AML-193 (cell line): ENCODE measurements at regions not wholly inside any gene's neighbourhood (a gene's known extent, or its start where the extent isn't known, plus 50 kb on each side); places are given as distances from the start of the nearest gene placed in this dataset.

Experiments used
- DNase-seq, 2 experiments: peaks; one replicate each; lab custom pipeline; 2025; lab: John Stamatoyannopoulos, UW

- DNase-seq, result no peak
Measured at GRCh38 chr6:105587349-105588122, 184.7 kb upstream of the PREP start.

DNA sequence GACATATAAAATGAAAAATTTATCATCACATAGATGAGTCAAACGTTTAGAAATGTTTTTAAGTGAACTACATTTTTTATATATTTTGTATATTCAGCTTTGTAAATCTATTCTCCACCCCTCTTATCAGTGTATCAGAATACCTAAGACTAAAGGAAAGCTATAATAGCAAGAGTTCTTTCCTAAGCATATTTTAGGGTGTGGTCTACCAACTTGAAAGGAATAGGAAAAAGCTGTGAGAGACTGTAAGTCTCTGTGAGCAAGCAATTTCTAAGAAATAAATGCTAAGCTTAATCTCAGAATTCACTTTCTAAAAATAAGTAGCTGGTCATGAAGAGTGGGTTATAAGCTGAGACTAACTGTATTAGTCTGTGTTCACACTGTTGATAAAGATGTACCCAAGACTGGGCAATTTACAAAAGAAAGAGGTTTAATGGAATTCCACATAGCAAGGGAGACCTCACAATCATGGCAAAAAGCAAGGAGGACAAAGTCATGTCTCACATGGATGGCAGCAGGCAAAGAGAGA, 175.4 kb upstream of the PREP start:
- DNase-seq, result no peak

DNA sequence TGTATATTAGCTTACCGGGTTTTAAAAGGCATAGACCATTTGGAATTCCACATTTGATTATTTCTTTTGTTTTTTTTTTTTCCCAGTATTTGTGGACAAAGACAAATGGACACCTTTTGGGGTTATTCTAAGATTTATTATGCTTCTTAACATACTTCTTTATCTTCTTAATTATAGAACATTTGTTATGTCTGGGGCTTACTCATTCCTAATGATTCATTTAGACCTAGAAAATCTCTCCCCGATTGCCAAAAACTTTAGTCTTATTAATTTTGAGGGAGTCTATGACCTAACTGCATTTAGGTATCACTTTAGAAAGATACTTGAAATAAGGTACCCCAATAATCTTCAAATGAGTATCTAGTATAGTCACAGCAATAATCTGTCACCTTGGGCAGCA, 170.7 kb upstream of the PREP start:
- DNase-seq, result no peak

DNA sequence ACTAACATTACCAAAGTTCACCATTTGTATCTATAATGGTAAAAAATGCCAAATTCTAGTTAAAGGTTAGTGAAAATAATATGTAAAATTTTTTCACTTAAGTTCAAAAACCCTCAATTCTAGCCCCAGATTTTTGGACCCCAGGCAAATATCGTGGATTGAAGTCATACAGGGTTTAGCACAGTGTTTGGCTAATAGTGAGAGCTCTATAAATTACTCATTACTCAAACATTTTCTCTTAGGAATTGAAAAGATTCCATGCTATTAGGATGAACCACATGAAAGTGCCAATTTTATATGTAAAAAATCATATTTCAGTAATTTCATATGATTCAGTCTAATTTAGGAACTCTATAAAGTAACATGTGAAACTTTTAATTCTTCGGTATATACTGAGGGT, 170.3 kb upstream of the PREP start:
- DNase-seq, result no peak

- no peak for DNase-seq
Measured at GRCh38 chr6:105570416-105570815, 167.5 kb upstream of the PREP start.

- DNase-seq, result no peak
Measured at GRCh38 chr6:105569706-105570105, 166.8 kb upstream of the PREP start.

- DNase-seq, result no peak
Measured at GRCh38 chr6:105568751-105569150, 165.9 kb upstream of the PREP start.

- no peak for DNase-seq
Measured at GRCh38 chr6:105568142-105568541, 165.3 kb upstream of the PREP start.

GRCh38 chr6:105567140-105567539, 164.3 kb upstream of the PREP start:
- DNase-seq, result no peak

- DNase-seq, result no peak
Measured at GRCh38 chr6:105566503-105566902, 163.6 kb upstream of the PREP start.

- no peak for DNase-seq
Measured at GRCh38 chr6:105564121-105564902, 161.4 kb upstream of the PREP start.

DNA sequence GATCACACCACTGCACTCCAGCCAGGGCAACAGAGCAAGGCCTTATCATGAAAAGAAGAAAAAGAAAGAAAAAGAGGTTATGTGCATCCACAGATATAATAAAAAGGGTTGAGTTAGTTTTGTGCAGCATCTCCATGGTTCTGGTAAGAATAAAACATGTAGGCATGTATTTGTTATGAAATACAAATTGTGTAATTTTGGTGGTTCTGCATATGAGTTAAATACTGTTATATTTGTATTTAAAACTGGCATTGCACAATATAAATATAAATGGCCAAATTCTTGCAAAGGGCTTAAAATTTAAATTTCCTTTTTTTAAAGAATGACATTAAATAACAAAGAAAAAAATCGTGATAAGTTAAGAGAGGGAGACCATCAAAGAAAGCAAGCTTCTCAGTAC, 159.1 kb upstream of the PREP start:
- peak in 1 of 2 experiments; percentile 22 for DNase-seq

- no peak for DNase-seq
Measured at GRCh38 chr6:105561486-105561885, 158.6 kb upstream of the PREP start.

DNA sequence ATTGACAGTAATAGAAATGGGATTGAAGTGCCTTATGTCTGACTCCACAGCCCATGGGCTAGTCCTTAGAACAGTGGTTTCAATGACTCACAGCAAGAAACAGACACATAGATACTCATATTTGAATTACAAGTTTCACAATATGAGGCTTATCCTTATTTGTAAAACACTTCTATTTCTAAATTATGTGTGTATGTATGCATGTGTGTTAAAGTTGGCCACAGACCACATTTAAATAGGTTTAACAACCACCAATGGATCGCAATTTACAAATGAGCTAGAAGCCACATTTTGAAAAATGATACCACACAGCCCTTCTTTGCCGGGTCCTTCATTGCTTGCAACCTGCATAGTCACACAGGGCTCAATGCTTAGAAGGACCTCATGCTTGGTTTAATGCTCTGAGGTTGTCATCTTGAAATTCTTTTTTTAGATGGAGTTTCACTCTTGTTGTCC, 157.8 kb upstream of the PREP start:
- no peak for DNase-seq

- no peak for DNase-seq
Measured at GRCh38 chr6:105557291-105557690, 154.4 kb upstream of the PREP start.

GRCh38 chr6:105553171-105553570, 150.3 kb upstream of the PREP start:
- peak; percentile 20 to 31 for DNase-seq

DNA sequence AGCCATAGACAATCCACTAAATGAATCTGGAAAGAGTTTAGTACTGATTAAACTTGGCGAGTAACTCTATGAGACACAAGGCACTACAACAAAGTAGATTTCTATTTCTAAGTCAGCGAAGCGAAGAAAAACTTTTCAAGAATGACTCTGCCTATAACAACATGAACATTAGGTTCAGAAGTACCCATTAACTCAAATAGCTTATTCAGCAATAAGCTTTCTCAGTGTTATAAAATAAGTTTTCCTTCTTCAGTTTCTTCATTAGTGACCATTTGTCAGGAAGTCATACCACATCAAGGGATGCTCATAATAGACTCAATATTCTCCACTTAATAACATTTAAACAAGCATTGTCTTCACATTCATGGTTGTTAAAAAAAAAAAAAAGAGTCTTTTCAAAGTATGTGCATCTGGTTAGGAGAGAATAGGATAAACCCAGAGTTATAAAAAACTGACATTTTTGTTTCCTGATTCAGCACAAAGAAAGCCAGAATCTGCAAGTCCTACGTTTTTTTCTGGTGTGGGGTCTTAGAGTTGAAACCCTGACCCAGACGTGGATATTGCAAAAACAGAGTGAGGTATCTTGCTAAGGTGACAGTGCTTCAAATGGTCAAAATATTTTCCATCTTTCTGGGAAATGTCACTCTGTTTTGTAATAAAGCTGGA, 148.2 kb upstream of the PREP start:
- no peak for DNase-seq

DNA sequence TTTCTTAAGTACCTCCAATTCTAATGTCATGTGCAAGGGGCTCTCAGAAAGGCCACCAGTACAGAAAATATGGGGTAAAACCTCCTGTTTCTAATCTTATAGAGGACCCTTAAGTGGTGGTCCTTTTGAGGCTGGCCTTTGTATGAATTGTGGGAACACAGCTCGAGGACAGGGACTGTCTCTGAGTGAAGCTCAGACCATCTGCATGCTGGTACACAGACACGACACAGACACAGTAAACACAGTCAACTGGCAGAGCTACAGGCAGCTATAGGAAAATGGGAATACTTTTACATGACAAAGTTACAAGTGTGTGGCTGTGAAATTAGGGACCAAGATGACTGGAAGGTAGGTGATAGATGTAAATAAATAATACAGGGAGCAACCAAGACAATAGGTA, 143.9 kb upstream of the PREP start:
- no peak for DNase-seq

DNA sequence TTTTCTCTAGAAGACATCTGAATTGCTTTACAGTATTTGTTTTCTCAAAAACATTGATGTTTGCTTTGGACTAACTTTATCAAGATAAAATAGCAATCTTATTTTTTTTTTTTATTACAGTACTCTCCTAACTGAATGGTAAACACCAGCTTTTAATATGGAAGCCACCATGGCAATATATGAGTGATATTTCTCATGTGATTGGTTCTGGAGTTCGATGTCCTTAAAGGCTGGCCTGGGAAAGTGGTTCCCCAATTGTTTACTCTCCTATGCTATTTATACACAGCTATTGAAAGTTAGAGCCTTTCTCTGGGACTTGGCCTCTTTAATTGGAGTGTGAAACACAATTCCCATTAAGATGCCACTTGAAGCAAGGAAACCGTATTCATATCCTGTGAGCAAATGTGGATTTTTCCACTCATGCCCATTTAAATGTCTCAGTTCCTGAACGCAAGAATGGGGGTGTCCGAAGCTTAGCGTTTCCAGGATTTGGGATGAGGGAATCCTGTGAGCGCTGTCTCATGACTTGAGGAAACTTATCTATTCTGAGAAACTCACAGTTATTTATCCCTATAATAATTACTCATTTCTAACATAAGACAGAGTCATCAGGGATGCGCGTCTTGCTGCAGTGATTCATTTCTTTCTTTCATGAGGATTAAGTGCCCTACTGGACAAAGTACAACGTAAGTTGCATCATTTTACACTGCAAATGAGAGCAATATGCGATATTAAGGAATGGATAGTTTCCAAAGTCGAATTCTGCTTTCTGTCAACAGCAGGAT, 143.3 kb upstream of the PREP start:
- no peak for DNase-seq

- no peak for DNase-seq
Measured at GRCh38 chr6:105545228-105545920, 142.5 kb upstream of the PREP start.

- DNase-seq, result no peak
Measured at GRCh38 chr6:105539911-105540310, 137.0 kb upstream of the PREP start.
